Fibroblast of pulmonary artery (primary cell): ENCODE measurements at regions not wholly inside any gene's neighbourhood (a gene's known extent, or its start where the extent isn't known, plus 50 kb on each side); places are given as distances from the start of the nearest gene placed in this dataset.
A peak's percentile ranks its signal among the peaks of the same experiment; 100 is the strongest.

Experiments
- DNase-seq: peaks from one replicate; pipeline ENCODE4 v3.0.0-alpha.2; 2010; ENCODE audit warnings: low read depth
- H3K4me3 ChIP-seq: replicated peaks from 2 replicates; pipeline ENCODE4 v1.5.1; 2011; ENCODE audit warnings: low read depth, mild to moderate bottlenecking, control low read depth, low read length, moderate library complexity
- TF ChIP-seq, protein P1 (sequence below): IDR thresholded peaks from 2 replicates; pipeline ENCODE4 v1.5.1; 2011; ENCODE audit warnings: mild to moderate bottlenecking, control low read depth, low read length, inconsistent platforms; ENCODE audit errors: missing control alignments

DNA sequence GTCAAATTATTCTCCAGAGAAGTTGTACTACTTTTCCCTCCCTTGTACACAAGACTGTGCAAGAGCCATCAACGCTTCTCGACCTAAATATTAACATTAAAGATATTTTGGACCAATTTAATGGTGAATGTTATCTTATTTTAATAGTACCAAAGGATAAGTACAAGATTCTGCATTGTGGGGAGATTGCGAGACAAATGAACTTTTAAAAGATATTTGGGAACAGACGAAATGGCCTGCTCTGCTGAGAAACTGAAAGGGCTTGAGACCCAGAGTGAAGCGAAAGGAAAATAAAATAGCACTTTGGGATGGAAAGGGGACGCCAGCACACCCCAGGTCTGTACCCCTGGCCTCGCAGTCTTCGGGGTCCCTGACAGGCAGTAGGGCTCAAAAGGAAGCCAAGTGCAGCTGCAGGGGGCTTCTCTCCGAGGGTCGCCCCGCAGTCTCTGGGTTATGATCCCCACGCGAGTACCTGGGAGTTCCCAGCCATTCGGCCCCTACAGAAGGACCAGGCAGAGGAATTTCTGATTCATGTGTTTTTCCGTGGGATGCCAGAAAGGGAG, 97.6 kb upstream of the VGLL3 start:
- DNase-seq = peak; percentile 18
- H3K4me3 ChIP-seq = peak overlapping the region; percentile 59
- TF ChIP-seq, protein P1, sequence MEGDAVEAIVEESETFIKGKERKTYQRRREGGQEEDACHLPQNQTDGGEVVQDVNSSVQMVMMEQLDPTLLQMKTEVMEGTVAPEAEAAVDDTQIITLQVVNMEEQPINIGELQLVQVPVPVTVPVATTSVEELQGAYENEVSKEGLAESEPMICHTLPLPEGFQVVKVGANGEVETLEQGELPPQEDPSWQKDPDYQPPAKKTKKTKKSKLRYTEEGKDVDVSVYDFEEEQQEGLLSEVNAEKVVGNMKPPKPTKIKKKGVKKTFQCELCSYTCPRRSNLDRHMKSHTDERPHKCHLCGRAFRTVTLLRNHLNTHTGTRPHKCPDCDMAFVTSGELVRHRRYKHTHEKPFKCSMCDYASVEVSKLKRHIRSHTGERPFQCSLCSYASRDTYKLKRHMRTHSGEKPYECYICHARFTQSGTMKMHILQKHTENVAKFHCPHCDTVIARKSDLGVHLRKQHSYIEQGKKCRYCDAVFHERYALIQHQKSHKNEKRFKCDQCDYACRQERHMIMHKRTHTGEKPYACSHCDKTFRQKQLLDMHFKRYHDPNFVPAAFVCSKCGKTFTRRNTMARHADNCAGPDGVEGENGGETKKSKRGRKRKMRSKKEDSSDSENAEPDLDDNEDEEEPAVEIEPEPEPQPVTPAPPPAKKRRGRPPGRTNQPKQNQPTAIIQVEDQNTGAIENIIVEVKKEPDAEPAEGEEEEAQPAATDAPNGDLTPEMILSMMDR = no peak

DNA sequence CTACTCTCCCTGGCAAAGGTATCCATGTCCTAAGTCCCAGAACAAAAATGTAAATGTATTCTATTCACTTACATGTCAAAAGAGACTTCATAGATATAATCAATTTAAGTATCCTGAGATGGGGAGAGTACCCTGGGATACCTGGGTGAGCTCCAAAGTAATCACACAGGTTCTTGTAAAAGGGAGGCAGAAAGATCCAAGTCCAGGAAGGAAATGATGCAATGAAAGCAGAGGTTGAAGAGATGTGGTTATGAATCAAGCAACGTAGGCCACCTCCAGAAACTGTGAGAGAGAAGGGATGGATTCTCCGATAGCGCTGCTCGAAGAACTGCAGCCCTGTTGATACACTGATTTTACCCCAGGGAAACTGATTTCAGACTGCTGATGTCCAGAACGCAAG, 93.9 kb upstream of the VGLL3 start:
- peak; percentile 29 for DNase-seq
- no peak overlapping the region for H3K4me3 ChIP-seq
- TF ChIP-seq, protein P1 = no peak

DNA sequence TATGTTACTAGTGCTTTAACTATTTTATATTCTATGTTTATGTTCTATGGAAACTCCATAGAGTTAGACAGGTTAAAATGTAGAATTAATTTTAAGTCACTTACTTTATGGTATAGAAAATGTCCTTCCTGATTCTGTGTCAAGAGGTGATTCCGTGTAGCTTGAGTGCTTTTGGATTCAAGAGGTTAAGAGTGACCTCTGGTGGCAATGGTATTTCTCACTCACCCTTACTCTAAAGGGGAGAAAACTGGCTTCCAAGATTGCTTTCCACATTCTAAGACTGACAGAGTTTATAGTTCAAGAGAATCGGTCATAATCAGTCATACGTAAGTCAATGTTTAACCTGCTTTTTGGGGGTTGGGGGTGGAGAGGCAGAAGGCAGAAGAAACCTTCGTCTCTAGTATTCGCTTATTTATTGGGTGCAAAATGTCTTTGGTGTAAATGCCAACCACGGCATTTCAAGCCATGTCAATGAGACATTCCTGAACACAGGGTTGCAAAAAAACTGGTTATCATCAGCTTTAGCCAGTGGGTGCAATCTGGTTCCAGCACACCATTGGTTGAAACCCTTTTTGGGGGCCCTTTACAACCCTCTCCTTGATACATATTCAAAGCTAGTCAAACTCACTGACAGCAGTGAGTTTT, 92.0 kb upstream of the VGLL3 start:
- peak; percentile 83 for DNase-seq

DNA sequence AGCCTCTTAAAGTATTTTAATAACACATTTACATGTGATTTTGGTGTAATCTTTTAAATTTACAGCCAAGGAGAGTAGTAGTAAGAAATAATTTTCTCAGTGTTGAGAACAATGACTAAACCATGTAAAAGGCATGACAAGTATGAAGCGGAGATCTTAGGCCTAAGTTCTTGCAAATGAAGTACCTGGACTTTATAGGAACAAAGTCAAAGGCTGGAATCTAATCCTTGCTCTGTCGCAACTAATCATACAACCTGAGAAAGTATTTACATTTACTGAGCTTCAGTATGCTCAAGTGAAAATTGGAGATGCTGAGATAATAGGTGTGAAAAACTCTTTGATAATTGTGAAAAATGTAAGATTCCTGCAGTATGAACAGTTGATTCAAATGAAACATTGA, 86.4 kb upstream of the VGLL3 start:
- no peak for DNase-seq
- H3K4me3 ChIP-seq = no peak overlapping the region
- TF ChIP-seq, protein P1 = no peak

More for the DNA sequence above, 92.0 kb upstream of the VGLL3 start:
- H3K4me3 ChIP-seq = no peak overlapping the region
- TF ChIP-seq, protein P1 = peak; percentile 75

DNA sequence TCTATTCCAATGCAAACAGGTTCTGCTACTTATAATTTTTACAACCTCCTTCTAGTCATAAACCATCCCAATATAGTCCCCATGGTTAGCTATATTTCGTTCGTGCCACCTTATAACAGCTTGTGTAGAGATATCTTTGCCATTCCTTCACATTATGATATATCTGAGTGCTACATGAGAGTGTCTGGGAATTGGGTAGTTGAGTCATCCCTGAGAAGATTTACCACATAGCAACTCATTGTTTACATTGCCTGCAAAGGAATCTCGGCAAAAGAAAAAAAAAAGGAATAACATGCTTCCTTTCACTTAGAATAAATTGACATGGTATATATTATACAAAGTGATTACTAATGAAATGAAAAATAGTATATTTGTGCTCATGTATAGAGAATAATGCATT, 86.0 kb upstream of the VGLL3 start:
- peak; percentile 78 for DNase-seq
- TF ChIP-seq, protein P1 = no peak
- H3K4me3 ChIP-seq = no peak overlapping the region

DNA sequence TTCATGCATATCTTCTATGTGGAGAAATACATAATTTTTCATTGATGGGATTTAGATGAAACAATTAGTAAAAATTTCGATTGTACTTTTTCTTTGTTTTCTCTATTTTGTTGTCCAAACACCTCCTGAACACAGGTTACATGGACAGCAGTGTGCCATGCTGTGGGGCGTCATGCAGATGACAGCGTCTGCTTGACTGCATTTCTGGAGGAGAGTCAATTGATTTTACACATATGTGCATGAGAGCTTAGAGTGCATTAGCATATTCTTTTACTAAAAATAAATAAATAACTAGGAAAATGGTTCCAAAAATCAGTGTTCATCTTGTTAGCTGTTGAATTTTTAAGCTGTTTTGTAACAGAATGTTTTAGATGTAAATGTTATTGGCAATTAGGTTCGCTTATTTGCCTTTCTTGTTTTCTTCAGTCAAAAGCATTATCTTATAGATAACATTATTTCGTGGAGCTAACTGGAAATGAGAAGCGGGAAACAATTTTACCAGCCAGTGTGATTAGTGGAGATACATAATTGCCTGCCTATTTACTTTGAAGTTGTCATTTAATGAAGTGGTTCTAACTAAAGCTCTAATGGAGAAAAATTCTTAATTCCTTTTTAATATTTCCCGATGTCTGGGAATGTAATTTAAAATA, 82.7 kb upstream of the VGLL3 start:
- no peak for DNase-seq
- H3K4me3 ChIP-seq = no peak overlapping the region
- TF ChIP-seq, protein P1 = no peak

DNA sequence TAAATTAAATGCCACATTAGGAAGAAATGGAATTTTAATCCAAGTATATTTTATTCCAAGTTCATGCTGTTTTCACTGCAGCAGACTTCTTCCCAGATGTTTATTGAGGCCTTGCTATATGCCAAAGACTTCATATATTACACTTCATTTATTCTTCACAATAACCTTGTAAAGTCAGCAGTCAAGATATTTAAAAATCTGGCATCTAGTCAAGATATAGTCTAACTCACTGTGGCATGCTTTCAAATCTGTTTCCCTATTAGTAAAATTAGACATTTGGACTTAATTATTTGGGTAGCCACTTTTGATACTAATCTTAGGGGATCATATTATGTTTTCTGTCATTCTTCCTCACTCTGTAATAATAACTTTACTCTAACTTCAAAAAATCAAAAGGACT, 81.5 kb upstream of the VGLL3 start:
- no peak for DNase-seq
- no peak overlapping the region for H3K4me3 ChIP-seq
- TF ChIP-seq, protein P1 = no peak
